ENCODE measurements at regions not wholly inside any gene's neighbourhood (a gene's known extent, or its start where the extent isn't known, plus 50 kb on each side); places are given as distances from the start of the nearest gene placed in this dataset.

- POLR2A ChIA-PET, result interaction anchor here (0.6 kb wide), 1 partner anchor 109 kb away, joined by 5 read pairs; no protein-coding TSS in a partner anchor
- WGBS (ENCODE audit: insufficient coverage, insufficient replicate concordance, low lambda C conversion rate, missing lambda C conversion rate), result 3% methylated on average over 6 of the region's 6 CpGs
- Histone ChIP-seq H3K79me2 (ENCODE audit: control insufficient read depth, insufficient read depth, low read length) (no peaks in the 10 kb centered on the region), H3K36me3 (ENCODE audit: control insufficient read depth in 2 of 2, insufficient read depth in 2 of 2, low read length in 1 of 2) (no peaks in the 10 kb centered on the region), H3K4me3 (no peak overlapping the region), H4K20me1 (ENCODE audit: control insufficient read depth, insufficient read depth) (no peaks in the 10 kb centered on the region), H3K4me2 (ENCODE audit: control insufficient read depth, insufficient read depth) (no peak overlapping the region), H3K9ac (ENCODE audit: control insufficient read depth, insufficient read depth, low read length) (no peak overlapping the region), H3K27ac (ENCODE audit: control insufficient read depth, insufficient read depth) (no peak overlapping the region), H3K9me3 (replicated peaks; ENCODE audit: control insufficient read depth, insufficient read depth, low read length) (no peaks in the 10 kb centered on the region; the same call in 2 of the 3 replicates), H2AFZ (ENCODE audit: control insufficient read depth, low read depth, low read length) (no peak overlapping the region), H3K27me3 (replicated peaks in 1 of 2; ENCODE audit: control insufficient read depth in 2 of 2, insufficient read depth in 2 of 2, low read length in 1 of 2) (no peaks in the 10 kb centered on the region), H3K4me1 (ENCODE audit: control insufficient read depth, insufficient read depth, low read length) (no peaks in the 10 kb centered on the region)
- FAIRE-seq (no peak), DNase-seq (ENCODE audit: low read depth, low spot score) (no peak), ATAC-seq (peak; percentile 76)
- SMC1A ChIA-PET (ENCODE audit: uncharacterized antibody, unreplicated experiment), result interaction anchor here (1.1 kb wide), 1 partner anchor 9 kb away, joined by 4 read pairs; no protein-coding TSS in a partner anchor
- no TSS peak for BruUV-seq (replicated peaks)
- CTCF ChIA-PET, result interaction anchor here (1.1 kb wide), 1 partner anchor 94 kb away, joined by 3 read pairs; no protein-coding TSS in a partner anchor
- in situ Hi-C loops (cut with MboI) (no loop called here), intact Hi-C loops (cut with micrococcal nuclease; ENCODE audit: unreplicated experiment) (no loop called here)
- RAD21 ChIA-PET (ENCODE audit: unreplicated experiment), result no interaction called here
- TF ChIP-seq CTCF (IDR thresholded peaks at IDR 0.05 in 2 of 3, conservative IDR thresholded peaks at IDR 0.05 in 1 of 3; ENCODE audit: control insufficient read depth in 2 of 3, extremely low read depth in 1 of 3, insufficient read depth in 1 of 3, low read depth in 3 of 3, low read length in 3 of 3) (peak; percentile 45 to 51 (median 51); a peak in 5 of 6 replicates), FOXM1 (IDR thresholded peaks at IDR 0.05; ENCODE audit: low read depth, low read length) (no peak), NR2C1 (IDR thresholded peaks at IDR 0.05) (no peak), PKNOX1 (IDR thresholded peaks at IDR 0.05) (no peak), SMC3 (IDR thresholded peaks at IDR 0.05; ENCODE audit: borderline replicate concordance, low read length) (0 out of 2 replicates have a peak, but pooled peaks have one; percentile 12), NFYB (IDR thresholded peaks at IDR 0.05; ENCODE audit: insufficient read depth, low read depth, low read length) (no peak), STAT3 (IDR thresholded peaks at IDR 0.05; ENCODE audit: low read depth, low read length) (no peak), POLR2AphosphoS2 (IDR thresholded peaks at IDR 0.05; ENCODE audit: low read depth, low read length) (no peak), RAD21 (IDR thresholded peaks at IDR 0.05; ENCODE audit: insufficient read depth, low read depth, low read length) (peak; percentile 40; the same call in 1 of the 2 replicates), TCF3 (IDR thresholded peaks at IDR 0.05; ENCODE audit: borderline replicate concordance, insufficient read depth, low read depth, low read length) (no peak), REST (IDR thresholded peaks at IDR 0.05; ENCODE audit: low read depth, low read length) (no peak), USF2 (IDR thresholded peaks at IDR 0.05; ENCODE audit: borderline replicate concordance, low read depth, low read length) (no peak), E2F8 (IDR thresholded peaks at IDR 0.05; ENCODE audit: low read depth, partially characterized antibody) (no peak)
These were observed 114.3 kb upstream of the ZNF678 start for GRCh38 chr1:227449051-227449450.

All from GM12878 (cell line).